ENCODE measurements at regions not wholly inside any gene's neighbourhood (a gene's known extent, or its start where the extent isn't known, plus 50 kb on each side); places are given as distances from the start of the nearest gene placed in this dataset.

DNA sequence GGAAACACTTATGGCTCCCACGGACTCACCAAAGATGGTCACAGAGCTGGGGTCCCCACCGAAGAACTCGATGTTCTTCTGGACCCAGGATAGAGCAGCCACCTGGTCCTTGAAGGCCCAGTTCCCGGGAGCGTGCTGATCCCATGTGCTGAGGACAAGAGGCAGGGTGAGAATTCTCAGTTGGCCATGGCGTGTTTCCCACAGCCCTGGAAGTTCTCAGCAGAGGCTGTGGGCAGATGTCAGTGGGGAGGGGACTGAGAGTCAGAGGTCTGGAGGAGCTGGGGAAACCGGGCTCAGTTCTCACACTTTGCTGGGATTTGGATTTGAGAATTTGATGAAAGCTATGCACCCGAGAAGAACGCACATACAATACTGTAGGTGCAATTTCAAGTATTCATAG, 193.3 kb downstream of the BCR start:
- TF ChIP-seq, protein P1, sequence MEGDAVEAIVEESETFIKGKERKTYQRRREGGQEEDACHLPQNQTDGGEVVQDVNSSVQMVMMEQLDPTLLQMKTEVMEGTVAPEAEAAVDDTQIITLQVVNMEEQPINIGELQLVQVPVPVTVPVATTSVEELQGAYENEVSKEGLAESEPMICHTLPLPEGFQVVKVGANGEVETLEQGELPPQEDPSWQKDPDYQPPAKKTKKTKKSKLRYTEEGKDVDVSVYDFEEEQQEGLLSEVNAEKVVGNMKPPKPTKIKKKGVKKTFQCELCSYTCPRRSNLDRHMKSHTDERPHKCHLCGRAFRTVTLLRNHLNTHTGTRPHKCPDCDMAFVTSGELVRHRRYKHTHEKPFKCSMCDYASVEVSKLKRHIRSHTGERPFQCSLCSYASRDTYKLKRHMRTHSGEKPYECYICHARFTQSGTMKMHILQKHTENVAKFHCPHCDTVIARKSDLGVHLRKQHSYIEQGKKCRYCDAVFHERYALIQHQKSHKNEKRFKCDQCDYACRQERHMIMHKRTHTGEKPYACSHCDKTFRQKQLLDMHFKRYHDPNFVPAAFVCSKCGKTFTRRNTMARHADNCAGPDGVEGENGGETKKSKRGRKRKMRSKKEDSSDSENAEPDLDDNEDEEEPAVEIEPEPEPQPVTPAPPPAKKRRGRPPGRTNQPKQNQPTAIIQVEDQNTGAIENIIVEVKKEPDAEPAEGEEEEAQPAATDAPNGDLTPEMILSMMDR (IDR thresholded peaks at IDR 0.05), result no peak
- TF ChIP-seq EZH2 (IDR thresholded peaks at IDR 0.05), result no peak

Data from neural progenitor cell (in vitro differentiated cells).